ENCODE measurements at regions not wholly inside any gene's neighbourhood (a gene's known extent, or its start where the extent isn't known, plus 50 kb on each side); places are given as distances from the start of the nearest gene placed in this dataset.

GRCh38 chr2:19571773-19572172 is 213.3 kb upstream of the OSR1 start:
- H3K27me3 ChIP-seq = no peaks in the 10 kb centered on the region
- no peak overlapping the region for H3K4me3 ChIP-seq
- H3K4me1 ChIP-seq = peaks cover 0 to 13% (median 4%) of the 10 kb centered on the region in 3 donors
- TF ChIP-seq, protein P1, sequence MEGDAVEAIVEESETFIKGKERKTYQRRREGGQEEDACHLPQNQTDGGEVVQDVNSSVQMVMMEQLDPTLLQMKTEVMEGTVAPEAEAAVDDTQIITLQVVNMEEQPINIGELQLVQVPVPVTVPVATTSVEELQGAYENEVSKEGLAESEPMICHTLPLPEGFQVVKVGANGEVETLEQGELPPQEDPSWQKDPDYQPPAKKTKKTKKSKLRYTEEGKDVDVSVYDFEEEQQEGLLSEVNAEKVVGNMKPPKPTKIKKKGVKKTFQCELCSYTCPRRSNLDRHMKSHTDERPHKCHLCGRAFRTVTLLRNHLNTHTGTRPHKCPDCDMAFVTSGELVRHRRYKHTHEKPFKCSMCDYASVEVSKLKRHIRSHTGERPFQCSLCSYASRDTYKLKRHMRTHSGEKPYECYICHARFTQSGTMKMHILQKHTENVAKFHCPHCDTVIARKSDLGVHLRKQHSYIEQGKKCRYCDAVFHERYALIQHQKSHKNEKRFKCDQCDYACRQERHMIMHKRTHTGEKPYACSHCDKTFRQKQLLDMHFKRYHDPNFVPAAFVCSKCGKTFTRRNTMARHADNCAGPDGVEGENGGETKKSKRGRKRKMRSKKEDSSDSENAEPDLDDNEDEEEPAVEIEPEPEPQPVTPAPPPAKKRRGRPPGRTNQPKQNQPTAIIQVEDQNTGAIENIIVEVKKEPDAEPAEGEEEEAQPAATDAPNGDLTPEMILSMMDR (IDR thresholded peaks at IDR 0.05) = no peak
- TF ChIP-seq POLR2A (IDR thresholded peaks at IDR 0.05) = no peak
- H3K9me3 ChIP-seq = no peaks in the 10 kb centered on the region
- no peaks in the 10 kb centered on the region for H3K36me3 ChIP-seq
- no peak for DNase-seq
- 73 to 77% methylated on average over 3 to 4 of the region's 4 CpGs for WGBS, 2 donors
- intact Hi-C loops (cut with DNase I) = no loop called here
- H3K27ac ChIP-seq = no peak overlapping the region

GRCh38 chr2:19569300-19569791 is 210.9 kb upstream of the OSR1 start:
- 19 to 36% methylated on average over 3 of the region's 3 CpGs for WGBS, 2 donors
- intact Hi-C loops (cut with DNase I) = no loop called here
- H3K4me1 ChIP-seq = peaks cover 0 to 5% (median under 1%) of the 10 kb centered on the region in 3 donors
- no peak overlapping the region for H3K27ac ChIP-seq
- TF ChIP-seq POLR2A (IDR thresholded peaks at IDR 0.05) = no peak
- TF ChIP-seq, protein P1 (IDR thresholded peaks at IDR 0.05) = no peak
- H3K9me3 ChIP-seq = no peaks in the 10 kb centered on the region
- DNase-seq = no peak
- H3K4me3 ChIP-seq = no peak overlapping the region
- no peaks in the 10 kb centered on the region for H3K36me3 ChIP-seq
- no peaks in the 10 kb centered on the region for H3K27me3 ChIP-seq

DNA sequence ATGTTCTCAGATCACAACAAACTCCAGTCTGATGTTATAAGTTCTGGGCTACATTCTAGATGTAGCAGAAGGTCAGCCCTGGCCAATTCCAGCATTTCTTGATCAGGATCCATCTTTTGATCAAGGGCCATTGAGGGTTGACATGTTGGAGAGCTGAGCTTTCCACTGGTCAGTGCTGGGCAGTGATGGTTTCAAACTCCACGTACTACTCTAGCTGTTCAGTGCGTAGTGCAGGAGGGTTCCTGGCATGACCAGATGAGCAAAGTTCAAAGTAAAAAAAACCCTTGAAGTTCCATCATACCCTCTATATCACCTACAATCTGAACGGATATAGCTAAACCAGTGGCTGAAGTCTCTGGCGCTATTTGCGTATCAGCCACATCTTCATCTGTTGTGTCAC is 210.4 kb upstream of the OSR1 start:
- WGBS, 2 donors = 84 to 93% methylated on average over 5 of the region's 5 CpGs
- TF ChIP-seq, protein P1 (IDR thresholded peaks at IDR 0.05) = no peak
- TF ChIP-seq POLR2A (IDR thresholded peaks at IDR 0.05) = no peak
- no peak for DNase-seq
- Histone ChIP-seq H3K4me3 (no peak overlapping the region), H3K4me1 (peaks cover 0 to 4% (median 0%) of the 10 kb centered on the region in 3 donors), H3K9me3 (no peaks in the 10 kb centered on the region), H3K27ac (no peak overlapping the region), H3K36me3 (no peaks in the 10 kb centered on the region), H3K27me3 (no peaks in the 10 kb centered on the region)
- intact Hi-C loops (cut with DNase I) = no loop called here

DNA sequence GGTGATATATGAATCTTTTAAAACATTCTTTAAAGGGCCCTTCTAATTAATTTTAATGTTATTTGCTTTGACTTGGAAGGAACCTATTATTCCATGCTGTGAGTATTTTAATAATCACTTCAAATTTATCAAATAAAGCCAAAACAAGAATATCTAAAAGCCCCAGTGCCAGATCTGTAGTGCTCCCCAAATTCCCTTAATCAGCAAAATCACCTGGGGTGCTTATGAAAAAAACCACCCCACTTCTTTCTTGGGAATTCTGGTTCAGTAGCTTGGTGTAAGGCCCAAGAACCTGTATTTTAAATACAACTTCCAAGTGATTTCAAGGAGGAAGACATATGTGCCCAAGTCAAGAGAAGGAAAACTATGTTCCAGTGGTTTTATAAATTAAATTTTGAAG is 202.4 kb upstream of the OSR1 start:
- no peak for DNase-seq
- TF ChIP-seq, protein P1 (IDR thresholded peaks at IDR 0.05) = no peak
- no peak for TF ChIP-seq POLR2A (IDR thresholded peaks at IDR 0.05)
- intact Hi-C loops (cut with DNase I) = no loop called here
- no peaks in the 10 kb centered on the region for H3K4me1 ChIP-seq
- H3K27me3 ChIP-seq = no peaks in the 10 kb centered on the region
- H3K27ac ChIP-seq = no peak overlapping the region
- no peaks in the 10 kb centered on the region for H3K36me3 ChIP-seq
- no peaks in the 10 kb centered on the region for H3K9me3 ChIP-seq
- H3K4me3 ChIP-seq = no peak overlapping the region

DNA sequence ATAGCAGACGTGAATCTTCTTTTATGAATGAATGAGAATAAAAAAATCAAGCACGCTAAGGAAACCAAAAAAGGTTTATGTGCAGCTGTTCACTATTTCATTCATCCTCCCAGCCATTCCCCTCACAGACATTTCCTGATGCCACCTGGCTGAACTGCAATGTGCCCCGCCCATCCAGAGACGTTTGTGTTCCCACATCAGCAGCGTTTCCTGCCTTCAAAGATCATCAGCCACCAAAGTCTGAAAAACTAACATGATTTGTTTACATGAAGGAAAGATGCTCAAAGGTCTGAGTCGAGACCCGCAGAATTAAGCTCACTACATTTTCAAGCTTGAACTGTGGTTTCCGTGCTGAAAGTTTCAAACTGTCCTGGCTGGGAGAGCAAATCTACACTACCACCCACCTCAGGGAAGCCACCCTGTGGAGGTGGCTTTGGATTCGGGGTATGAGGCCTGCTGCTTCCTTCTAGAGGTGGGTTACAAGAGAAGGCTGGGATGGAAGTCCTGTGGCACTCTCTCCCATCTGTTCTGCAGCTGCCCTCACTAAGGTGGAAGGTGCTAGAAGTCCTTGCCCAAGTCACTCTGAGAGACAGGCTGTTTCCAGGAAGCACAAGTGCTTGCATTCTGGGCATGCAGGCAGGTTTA is 201.3 kb upstream of the OSR1 start:
- Histone ChIP-seq H3K36me3 (no peaks in the 10 kb centered on the region), H3K4me3 (no peak overlapping the region), H3K9me3 (no peaks in the 10 kb centered on the region), H3K27ac (no peak overlapping the region), H3K4me1 (no peaks in the 10 kb centered on the region), H3K27me3 (no peaks in the 10 kb centered on the region)
- no peak for DNase-seq
- 44 to 62% methylated on average over 8 to 9 of the region's 9 CpGs for WGBS, 2 donors
- intact Hi-C loops (cut with DNase I) = no loop called here
- TF ChIP-seq, protein P1 (IDR thresholded peaks at IDR 0.05) = no peak
- TF ChIP-seq POLR2A (IDR thresholded peaks at IDR 0.05) = no peak

All from esophagus squamous epithelium (tissue), 5 donors.